Fibroblast of lung (primary cell): ENCODE measurements at regions not wholly inside any gene's neighbourhood (a gene's known extent, or its start where the extent isn't known, plus 50 kb on each side); places are given as distances from the start of the nearest gene placed in this dataset.

Source experiments
- EZH2 ChIP-seq: IDR thresholded peaks from 2 replicates; pipeline ENCODE4 v1.5.1; 2012; ENCODE audit warnings: low read length, control low read depth, mild to moderate bottlenecking; ENCODE audit errors: missing control alignments
- TF ChIP-seq, protein P1 (sequence below), 2 donors: IDR thresholded peaks in 1 of 2; conservative IDR thresholded peaks in 1 of 2; 1 replicate in 1 of 2; 2 replicates in 1 of 2; pipeline ENCODE4 v1.5.1; 2011 to 2012; ENCODE audit warnings: low read length in 2 of 2, control low read depth in 1 of 2, inconsistent platforms in 1 of 2, low read depth in 1 of 2, mild to moderate bottlenecking in 1 of 2

DNA sequence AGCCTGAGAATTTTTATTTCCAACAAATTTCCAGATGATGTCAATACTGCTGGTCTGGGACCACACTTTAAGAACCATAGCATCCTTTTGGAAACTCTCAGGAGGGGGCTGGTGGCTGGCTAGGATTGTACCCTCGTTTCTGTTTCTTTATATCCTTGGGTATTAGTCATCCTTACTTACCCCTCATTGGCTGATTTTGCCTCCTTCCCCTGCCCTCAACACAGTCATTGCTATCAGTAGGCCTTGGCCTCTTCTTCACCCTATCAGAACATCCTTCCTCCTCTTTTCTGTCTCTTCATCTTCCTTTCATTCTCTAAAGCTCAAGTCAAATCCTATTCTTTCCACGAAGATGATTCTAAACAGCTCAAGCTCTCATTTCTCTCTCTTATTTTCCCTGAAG, 148.5 kb downstream of the ELOVL4 start:
- TF ChIP-seq, protein P1, sequence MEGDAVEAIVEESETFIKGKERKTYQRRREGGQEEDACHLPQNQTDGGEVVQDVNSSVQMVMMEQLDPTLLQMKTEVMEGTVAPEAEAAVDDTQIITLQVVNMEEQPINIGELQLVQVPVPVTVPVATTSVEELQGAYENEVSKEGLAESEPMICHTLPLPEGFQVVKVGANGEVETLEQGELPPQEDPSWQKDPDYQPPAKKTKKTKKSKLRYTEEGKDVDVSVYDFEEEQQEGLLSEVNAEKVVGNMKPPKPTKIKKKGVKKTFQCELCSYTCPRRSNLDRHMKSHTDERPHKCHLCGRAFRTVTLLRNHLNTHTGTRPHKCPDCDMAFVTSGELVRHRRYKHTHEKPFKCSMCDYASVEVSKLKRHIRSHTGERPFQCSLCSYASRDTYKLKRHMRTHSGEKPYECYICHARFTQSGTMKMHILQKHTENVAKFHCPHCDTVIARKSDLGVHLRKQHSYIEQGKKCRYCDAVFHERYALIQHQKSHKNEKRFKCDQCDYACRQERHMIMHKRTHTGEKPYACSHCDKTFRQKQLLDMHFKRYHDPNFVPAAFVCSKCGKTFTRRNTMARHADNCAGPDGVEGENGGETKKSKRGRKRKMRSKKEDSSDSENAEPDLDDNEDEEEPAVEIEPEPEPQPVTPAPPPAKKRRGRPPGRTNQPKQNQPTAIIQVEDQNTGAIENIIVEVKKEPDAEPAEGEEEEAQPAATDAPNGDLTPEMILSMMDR (conservative IDR thresholded peaks at IDR 0.05 in 1 of 2, IDR thresholded peaks at IDR 0.05 in 1 of 2; ENCODE audit: low read depth in 1 of 2, low read length in 2 of 2): no peak
- TF ChIP-seq EZH2: no peak
